Tibial nerve (tissue), 4 donors: ENCODE measurements at regions not wholly inside any gene's neighbourhood (a gene's known extent, or its start where the extent isn't known, plus 50 kb on each side); places are given as distances from the start of the nearest gene placed in this dataset. TPM values are rescaled to one million over a fixed set of nuclear protein-coding genes. Genes with fewer than 3 reads are reported as not detected.

Experiments used
- DNase-seq, 2 donors: peaks; one replicate each; pipeline ENCODE4 v3.0.0-alpha.2; 2019; ENCODE audit warnings: low spot score in 2 of 2
- H3K27ac ChIP-seq, 4 donors: fragments of 200-600 bp; sonication (generic) in 3 of 4; one replicate each; pipeline ENCODE4 v1.5.1; 2017 to 2019; ENCODE audit warnings: mild to moderate bottlenecking in 1 of 4
- H3K27me3 ChIP-seq, 2 donors: fragments of 200-600 bp; sonication (generic) in 1 of 2; one replicate each; pipeline versions ENCODE4 v1.5.1 to v1.6.0; 2017 to 2019
- H3K36me3 ChIP-seq, 3 donors: fragments of 200-600 bp; sonication (generic); one replicate each; pipeline ENCODE4 v1.5.1; 2018 to 2019
- H3K4me1 ChIP-seq, 4 donors: fragments of 200-600 bp; sonication (generic) in 3 of 4; one replicate each; pipeline ENCODE4 v1.5.1; 2017 to 2019
- H3K4me3 ChIP-seq, 4 donors: fragments of 200-600 bp; sonication (generic) in 3 of 4; one replicate each; pipeline ENCODE4 v1.5.1; 2017 to 2019; ENCODE audit warnings: mild to moderate bottlenecking in 1 of 4, moderate library complexity in 1 of 4
- H3K9me3 ChIP-seq, 4 donors: fragments of 200-600 bp; sonication (generic) in 3 of 4; one replicate each; pipeline ENCODE4 v1.5.1; 2017 to 2019
- CTCF ChIP-seq, 5 experiments: fragments of 200-600 bp in 3 of 5; fragments of 450-650 bp in 2 of 5; sonication (generic) in 3 of 5; IDR thresholded peaks; one replicate each; pipeline ENCODE4 v1.5.1; 2016 to 2019; ENCODE audit warnings: antibody characterized with exemption in 5 of 5, mild to moderate bottlenecking in 3 of 5, moderate library complexity in 2 of 5
- EP300 ChIP-seq, 2 donors: sonication (generic); formaldehyde crosslinking; IDR thresholded peaks; one replicate each; pipeline ENCODE4 v1.6.1; 2017; ENCODE audit warnings: antibody characterized with exemption in 2 of 2, mild to moderate bottlenecking in 1 of 2
- POLR2A ChIP-seq, 2 donors: fragments of 450-650 bp; IDR thresholded peaks; one replicate each; pipeline ENCODE4 v1.6.1; 2017; ENCODE audit warnings: antibody characterized with exemption in 2 of 2, mild to moderate bottlenecking in 2 of 2, moderate library complexity in 2 of 2
- WGBS, 2 donors: methylation state at CpG; one replicate each; pipeline ENCODE4 v1.1.5; 2018; 5-methylcytosine and 5-hydroxymethylcytosine counted together
- small RNA-seq: library from RNA; depleted of rRNA; stranded (forward); fragments of <200 nt; gene quantifications from one replicate; pipeline ENCODE3, GENCODE V24; 2016

- Histone ChIP-seq H3K36me3 (no peaks in the 10 kb centered on the region), H3K4me1 (no peaks in the 10 kb centered on the region), H3K27me3 (no peaks in the 10 kb centered on the region), H3K27ac (no peak overlapping the region), H3K4me3 (no peak overlapping the region), H3K9me3 (no peaks in the 10 kb centered on the region)
- DNase-seq = no peak
- WGBS, 2 donors = 85 to 87% methylated on average over 2 of the region's 2 CpGs
- TF ChIP-seq EP300 (IDR thresholded peaks at IDR 0.05) (no peak), CTCF (IDR thresholded peaks at IDR 0.05) (no peak), POLR2A (IDR thresholded peaks at IDR 0.05) (no peak)
Measured at GRCh38 chr1:164910671-164911070, 351.7 kb downstream of the PBX1 start.

DNA sequence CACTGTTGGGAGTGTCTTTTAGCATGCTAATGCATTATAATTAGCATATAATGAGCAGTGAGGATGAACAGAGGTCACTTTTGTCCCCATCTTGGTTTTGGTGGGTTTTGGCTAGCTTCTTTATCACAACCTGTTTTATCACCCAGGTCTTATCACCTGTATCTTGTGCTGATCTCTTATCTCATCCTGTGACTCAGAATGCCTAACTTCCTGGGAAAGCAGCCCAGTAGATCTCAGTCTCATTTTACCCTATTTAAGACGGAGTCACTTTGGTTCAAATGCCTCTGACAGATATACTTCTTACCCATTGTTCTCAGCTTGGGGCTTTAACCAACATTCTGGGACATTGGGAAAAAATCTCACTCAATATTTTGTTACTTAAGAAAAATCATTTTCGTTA is 348.7 kb downstream of the PBX1 start:
- no peaks in the 10 kb centered on the region for H3K27me3 ChIP-seq
- H3K27ac ChIP-seq = no peak overlapping the region
- WGBS, 2 donors = 40 to 44% methylated on average over 2 of the region's 2 CpGs
- no peaks in the 10 kb centered on the region for H3K9me3 ChIP-seq
- no peak for TF ChIP-seq POLR2A (IDR thresholded peaks at IDR 0.05)
- TF ChIP-seq CTCF (IDR thresholded peaks at IDR 0.05) = no peak
- TF ChIP-seq EP300 (IDR thresholded peaks at IDR 0.05) = no peak
- no peak for DNase-seq
- no peaks in the 10 kb centered on the region for H3K4me1 ChIP-seq
- no peaks in the 10 kb centered on the region for H3K36me3 ChIP-seq
- H3K4me3 ChIP-seq = no peak overlapping the region

GRCh38 chr1:164905869-164906268 is 346.9 kb downstream of the PBX1 start:
- Histone ChIP-seq H3K27me3 (no peaks in the 10 kb centered on the region), H3K9me3 (no peaks in the 10 kb centered on the region), H3K36me3 (no peaks in the 10 kb centered on the region), H3K4me3 (no peak overlapping the region), H3K27ac (no peak overlapping the region), H3K4me1 (no peaks in the 10 kb centered on the region)
- WGBS, 2 donors = 68 to 69% methylated on average over 9 of the region's 9 CpGs
- no peak for DNase-seq
- TF ChIP-seq EP300 (IDR thresholded peaks at IDR 0.05) (no peak), POLR2A (IDR thresholded peaks at IDR 0.05) (no peak)

- peaks cover 0 to 4% (median 2%) of the 10 kb centered on the region in 4 donors for H3K9me3 ChIP-seq
- no peak for DNase-seq
- no peak overlapping the region for H3K27ac ChIP-seq
- TF ChIP-seq EP300 (IDR thresholded peaks at IDR 0.05) = no peak
- TF ChIP-seq CTCF (IDR thresholded peaks at IDR 0.05) = no peak
- TF ChIP-seq POLR2A (IDR thresholded peaks at IDR 0.05) = no peak
- no peak overlapping the region for H3K4me3 ChIP-seq
- no peaks in the 10 kb centered on the region for H3K27me3 ChIP-seq
- WGBS, 2 donors = 59 to 67% methylated on average over 2 of the region's 2 CpGs
- H3K36me3 ChIP-seq = no peaks in the 10 kb centered on the region
- H3K4me1 ChIP-seq = no peaks in the 10 kb centered on the region
Measured at GRCh38 chr1:164902491-164902890, 343.5 kb downstream of the PBX1 start.

Small RNAs in the stretch of these regions (small RNA-seq; reads per million reads assigned to genes)
- not detected for gene RNU6-755P
